WTC11 (cell line): ENCODE measurements at regions not wholly inside any gene's neighbourhood (a gene's known extent, or its start where the extent isn't known, plus 50 kb on each side); places are given as distances from the start of the nearest gene placed in this dataset.

Experiments used
- ELF4 ChIP-seq: sonication (generic); formaldehyde crosslinking; IDR thresholded peaks from 2 replicates; pipeline ENCODE4 v1.8.1; 2022; ENCODE audit warnings: low read depth, mild to moderate bottlenecking, moderate library complexity, missing genetic modification reagents
- JUN ChIP-seq: sonication (generic); formaldehyde crosslinking; IDR thresholded peaks from 2 replicates; pipeline ENCODE4 v1.8.0; 2023; ENCODE audit warnings: mild to moderate bottlenecking, missing genetic modification reagents
- TF ChIP-seq, protein P1 (sequence below): sonication (generic); formaldehyde crosslinking; conservative IDR thresholded peaks from 2 replicates; pipeline ENCODE4 v1.8.1; 2022; ENCODE audit warnings: mild to moderate bottlenecking, missing genetic modification reagents

DNA sequence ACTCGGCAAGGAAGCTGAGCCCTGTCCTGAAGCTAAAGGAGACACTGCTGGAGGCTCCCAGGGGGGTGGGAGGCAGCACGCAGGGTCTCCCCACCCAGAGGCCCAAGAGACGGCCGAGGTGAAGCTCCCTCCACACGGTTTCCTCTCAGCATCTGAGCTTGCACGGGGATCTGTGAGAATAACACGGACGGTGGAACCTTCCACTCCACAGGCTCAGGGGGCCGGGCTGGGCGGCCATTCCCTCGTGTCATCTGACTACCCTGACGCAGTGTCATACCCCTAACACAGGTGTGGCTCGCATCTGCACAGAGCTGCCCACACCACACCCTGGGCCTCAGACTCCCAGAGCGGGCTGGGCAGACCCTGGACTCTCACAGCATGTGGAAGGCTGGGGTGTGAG, 409.7 kb downstream of the SHANK2 start:
- no peak for TF ChIP-seq ELF4 (CRISPR knock-in tag)
- TF ChIP-seq JUN: no peak
- TF ChIP-seq, protein P1, sequence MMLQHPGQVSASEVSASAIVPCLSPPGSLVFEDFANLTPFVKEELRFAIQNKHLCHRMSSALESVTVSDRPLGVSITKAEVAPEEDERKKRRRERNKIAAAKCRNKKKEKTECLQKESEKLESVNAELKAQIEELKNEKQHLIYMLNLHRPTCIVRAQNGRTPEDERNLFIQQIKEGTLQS: no peak
